ENCODE measurements at regions not wholly inside any gene's neighbourhood (a gene's known extent, or its start where the extent isn't known, plus 50 kb on each side); places are given as distances from the start of the nearest gene placed in this dataset.

GRCh38 chr4:19780871-19781270, 470.8 kb upstream of the SLIT2 start:
- no peak for TF ChIP-seq CTCF (IDR thresholded peaks at IDR 0.05; ENCODE audit: insufficient read depth, low read length)
- no peak for TF ChIP-seq REST (IDR thresholded peaks at IDR 0.05; ENCODE audit: insufficient replicate concordance, low read depth)

Measured in HL-60 (cell line).